CD4-positive, alpha-beta T cell treated with Interleukin-4 for 1 hour (primary cell): ENCODE measurements at regions not wholly inside any gene's neighbourhood (a gene's known extent, or its start where the extent isn't known, plus 50 kb on each side); places are given as distances from the start of the nearest gene placed in this dataset.

ENCODE experiments used
- DNase-seq, 2 donors: peaks; one replicate each; pipeline ENCODE4 v3.0.0-alpha.2; 2020 to 2022

DNA sequence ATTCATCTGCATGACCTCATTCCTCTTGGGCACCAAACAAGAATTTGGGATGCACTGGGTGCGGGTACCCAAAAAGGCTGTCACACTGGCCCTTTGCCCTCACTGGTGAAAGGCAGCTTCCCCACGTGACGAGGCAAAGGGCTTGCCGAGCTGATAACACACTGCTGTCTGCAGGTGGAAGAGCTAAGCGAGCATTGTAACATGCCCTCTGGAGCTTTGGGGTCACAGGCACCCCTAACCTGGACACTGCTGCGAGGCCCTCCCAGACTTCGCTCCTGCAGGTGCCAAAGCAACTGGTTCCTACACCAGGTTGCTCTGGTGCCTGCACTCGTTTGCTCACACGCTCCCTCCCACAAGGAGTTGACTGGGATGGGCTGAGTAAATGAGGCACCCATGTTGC lies 1595.7 kb downstream of the HACE1 start:
- DNase-seq: no peak

DNA sequence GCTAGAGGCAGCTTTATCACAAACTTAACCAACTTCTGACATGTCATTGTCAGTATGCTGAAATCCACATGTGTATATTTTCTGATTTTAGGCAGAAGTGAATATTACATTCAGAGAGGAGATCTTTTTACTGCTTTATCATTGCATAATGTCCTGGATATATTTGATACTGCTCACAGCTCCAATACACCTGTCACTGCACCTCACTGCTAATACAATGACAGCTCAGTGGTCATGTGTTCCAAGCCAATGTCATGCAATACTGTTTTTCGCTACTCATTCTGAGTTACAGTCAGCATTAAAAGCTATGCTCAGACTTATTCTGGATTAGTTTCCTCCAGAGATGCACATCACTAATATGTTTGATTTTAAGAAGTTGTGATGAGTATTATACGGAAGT lies 1604.6 kb downstream of the HACE1 start:
- DNase-seq: no peak

DNA sequence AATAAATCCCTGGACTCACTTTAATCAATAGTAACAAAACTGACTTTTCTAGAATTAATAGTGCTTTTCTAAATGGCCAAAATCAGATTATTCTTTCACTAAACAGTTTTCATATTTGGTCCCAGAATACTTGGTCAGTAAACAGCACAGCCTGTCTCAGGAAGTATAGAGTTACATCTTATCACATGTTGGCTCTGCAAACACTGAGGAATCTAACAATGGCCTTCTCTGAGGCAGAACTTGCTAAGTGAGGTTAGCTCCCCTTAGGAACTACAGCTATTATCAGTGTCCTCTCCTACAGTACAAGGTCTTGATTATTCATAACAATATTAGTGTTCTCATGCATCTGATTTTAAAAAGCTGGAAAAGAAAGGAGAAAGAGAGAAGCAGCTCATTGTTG lies 1622.8 kb downstream of the HACE1 start:
- DNase-seq: no peak

DNA sequence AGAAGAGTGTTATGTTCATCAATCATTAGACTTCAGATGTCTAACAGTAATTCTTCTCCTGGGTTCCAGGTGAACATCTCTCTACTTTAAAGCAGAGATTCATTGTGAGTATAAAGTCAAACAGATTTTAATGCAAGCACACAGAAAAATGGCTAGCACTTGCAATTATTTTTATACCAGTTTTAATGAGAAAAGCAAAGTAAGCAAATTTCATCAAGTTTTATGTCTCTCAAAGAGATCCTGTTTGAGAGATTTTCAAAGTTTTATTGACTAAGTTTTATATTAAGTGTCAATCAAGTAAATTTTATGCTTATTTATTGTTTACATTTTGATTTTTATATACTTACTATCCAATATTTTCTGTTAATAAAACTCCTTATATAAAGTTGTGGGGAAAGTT lies 1628.5 kb downstream of the HACE1 start:
- DNase-seq: no peak

DNA sequence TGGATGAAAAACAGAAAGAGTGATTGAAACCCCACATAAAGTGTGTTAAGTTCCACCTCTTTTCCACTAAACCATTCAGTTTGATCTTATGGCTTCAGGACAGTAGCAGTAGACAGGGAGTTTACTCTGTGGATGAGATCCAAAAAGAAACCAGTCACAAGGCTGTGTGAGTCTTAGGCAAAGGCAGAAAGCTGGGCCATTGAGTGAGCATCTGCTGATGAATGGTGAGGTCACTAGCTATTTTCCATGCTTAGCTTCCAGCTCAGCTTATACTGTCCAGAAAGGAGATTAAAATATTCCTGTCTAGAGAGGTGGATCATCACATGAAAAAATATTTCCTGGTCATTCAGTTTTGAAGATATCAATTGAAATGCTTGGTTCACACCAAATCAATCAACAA lies 1643.9 kb downstream of the HACE1 start:
- DNase-seq: no peak

DNA sequence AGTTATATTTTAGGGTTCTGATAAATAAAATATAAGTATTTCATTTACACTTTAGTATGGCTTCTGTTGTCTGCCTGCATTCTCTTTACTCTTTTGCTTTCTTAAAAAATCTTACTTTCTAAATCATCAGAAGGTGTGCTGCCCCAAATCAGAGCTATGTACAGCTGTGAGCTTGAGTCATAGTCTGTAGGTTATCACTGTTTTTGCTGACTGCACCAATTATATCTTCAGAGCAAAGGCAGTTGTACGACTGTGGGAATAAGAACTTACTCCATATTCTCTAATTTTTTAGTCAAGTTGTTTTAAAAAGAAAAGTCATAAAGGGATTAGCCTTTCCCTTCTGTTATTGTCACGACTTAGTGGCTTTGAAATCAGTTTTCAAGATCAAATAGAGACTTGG lies 1649.0 kb downstream of the HACE1 start:
- DNase-seq: no peak

DNA sequence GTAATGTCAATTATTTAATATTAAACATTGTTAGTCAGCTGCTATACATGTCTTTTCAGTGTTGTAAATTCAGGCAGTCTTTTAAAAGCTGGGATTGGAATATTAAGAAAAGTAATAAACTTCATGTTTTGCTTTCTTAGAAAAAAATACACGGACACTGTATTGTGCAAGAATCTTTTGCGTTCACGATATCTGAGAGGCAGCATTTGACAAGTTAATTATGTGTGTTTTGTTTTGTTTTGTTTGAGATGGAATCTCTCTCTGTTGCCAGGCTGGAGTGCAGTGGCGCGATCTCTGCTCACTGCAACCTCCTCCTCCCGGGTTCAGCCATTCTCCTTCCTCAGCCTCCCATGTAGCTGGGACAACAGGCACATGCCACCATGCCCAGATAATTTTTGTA lies 1661.3 kb downstream of the HACE1 start:
- no peak for DNase-seq

DNA sequence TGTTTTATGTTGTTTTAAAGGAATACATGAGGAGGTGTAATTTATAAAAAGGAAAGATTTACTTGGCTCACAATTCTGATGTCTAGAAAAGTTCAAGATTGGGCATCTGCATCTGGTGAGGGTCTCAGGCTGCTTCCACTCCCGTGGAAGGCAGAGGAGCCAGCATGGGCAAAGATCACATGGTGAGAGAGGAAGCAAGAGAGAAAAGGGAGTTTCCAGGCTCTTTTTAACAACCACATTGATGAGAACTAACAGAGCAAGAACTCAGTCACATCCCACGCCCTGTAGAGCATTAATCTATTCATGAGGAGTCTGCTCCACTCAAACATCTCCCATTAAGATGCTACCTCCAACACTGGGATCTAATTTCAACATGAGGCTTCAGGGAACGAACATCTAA lies 1666.3 kb downstream of the HACE1 start:
- no peak for DNase-seq

GRCh38 chr6:103191391-103192093 lies 1668.2 kb downstream of the HACE1 start:
- no peak for DNase-seq

GRCh38 chr6:103184776-103185175 lies 1674.9 kb downstream of the HACE1 start:
- no peak for DNase-seq

- DNase-seq: no peak
Measured at GRCh38 chr6:103183831-103184411, 1675.8 kb downstream of the HACE1 start.

DNA sequence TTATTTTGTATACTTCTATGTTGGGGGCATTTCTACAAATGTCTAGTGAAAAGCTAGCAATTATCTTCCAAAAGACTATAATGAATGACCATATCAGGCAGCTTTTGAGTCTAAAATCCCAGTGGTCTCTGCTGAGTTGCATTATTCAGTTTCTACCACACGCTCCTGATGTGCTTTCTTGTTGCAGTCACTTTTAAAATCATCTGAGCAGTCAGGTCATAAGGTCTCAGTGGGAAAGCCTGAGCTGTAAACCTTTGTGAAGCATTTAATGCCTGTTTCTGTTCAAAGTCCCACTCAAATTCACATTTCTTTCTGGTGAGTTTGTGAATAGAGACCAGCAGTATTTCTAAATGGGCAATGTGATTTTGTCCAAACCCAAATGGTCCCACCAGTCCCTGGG lies 1681.5 kb downstream of the HACE1 start:
- no peak for DNase-seq

DNA sequence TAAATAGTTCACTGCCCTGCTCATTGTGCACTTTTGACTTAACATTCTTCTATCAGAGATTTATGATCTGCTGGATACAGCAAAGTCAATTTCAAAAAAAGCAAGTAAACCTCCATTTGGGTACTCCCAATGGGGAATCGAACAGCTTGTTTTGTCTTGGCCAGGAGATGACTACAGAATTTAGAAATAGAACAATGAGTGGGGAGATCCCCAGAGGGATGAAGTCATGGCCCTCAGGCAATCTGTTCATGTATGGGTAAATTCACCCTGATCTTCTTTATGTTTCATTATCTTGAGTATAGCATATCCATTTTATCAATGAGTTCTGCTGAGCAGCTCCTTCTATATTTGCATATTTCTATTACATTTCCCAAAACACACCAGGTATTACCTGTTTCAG lies 1681.9 kb downstream of the HACE1 start:
- DNase-seq: no peak

DNA sequence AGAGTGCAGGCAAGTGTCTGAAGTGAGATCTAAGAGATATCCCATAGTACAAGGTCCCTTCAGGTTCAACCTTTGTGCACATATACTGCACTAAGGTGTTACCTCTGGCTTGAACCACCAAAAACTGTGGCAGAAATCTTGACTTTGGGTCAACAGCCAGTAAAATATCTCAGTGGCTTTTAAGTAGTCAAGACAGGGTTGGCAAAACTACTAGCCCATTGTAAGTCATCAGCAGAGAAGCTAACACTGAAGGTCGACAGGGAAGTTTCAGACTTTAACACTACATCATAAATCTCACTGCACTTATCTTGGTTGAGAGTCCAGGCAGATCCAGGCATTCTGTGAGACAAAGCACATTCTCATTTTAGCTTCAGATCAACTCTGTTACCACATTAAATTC lies 1684.7 kb downstream of the HACE1 start:
- DNase-seq: no peak

GRCh38 chr6:103167345-103168071 lies 1692.2 kb downstream of the HACE1 start:
- no peak for DNase-seq

GRCh38 chr6:103154779-103155572 lies 1704.7 kb downstream of the HACE1 start:
- no peak for DNase-seq

- no peak for DNase-seq
Measured at GRCh38 chr6:103153016-103153415, 1706.7 kb downstream of the HACE1 start.

- DNase-seq: no peak
Measured at GRCh38 chr6:103142902-103143301, 1716.8 kb downstream of the HACE1 start.

DNA sequence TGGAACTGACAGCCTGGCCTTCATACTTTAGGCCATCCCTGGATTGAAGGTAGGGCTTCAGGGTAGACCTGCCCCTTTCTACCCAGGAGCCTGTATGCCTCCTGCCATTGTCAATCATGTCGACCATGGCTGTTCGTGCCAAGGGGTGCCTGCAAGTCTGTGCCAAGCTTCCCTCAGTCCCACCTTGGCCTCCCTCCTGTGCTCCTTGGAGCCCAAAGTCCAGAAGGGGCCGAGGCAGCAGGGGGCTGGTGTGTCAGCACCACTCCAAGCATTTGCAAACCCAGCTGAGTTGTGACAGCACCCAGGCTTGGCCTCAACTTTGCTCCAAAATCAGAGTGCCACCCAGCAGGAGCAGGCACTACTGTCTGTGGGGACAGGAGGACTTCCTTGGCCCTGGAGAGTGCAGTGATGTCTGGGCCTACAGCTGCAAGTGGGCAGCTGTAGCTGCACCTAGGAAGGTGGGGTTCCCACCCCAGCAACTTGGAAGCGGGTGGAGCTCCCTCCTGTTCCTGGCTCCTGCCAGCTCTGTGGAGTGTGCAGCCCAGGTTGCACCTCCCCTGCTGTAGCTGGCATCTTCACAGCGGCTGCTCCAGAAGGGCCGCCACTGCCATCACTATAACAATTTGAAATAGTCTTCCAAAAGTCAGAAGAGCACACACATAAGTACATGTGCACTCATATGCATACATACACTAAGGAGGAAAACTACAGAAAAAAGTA lies 1719.3 kb downstream of the HACE1 start:
- DNase-seq: no peak

DNA sequence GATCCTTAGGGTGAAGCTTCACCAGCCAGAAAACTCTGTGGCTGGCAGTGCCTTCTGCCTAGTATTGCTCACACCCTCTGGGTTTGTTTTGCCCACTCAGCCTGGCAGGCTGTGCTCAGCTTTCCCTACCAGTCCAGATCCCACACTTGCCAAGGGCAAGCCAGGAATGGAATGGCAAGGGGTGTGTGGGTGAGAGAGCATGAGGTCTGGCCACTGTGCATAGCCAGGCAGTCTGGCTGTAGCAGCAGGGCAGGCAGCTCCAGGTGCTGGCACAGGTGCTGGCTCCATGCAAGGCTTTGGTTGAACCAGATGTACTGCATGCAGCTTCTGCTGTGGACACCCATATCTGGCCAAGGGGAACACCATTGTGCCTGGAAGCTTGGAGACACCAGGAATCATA lies 1720.3 kb downstream of the HACE1 start:
- DNase-seq: no peak

GRCh38 chr6:103124471-103124870 lies 1731.0 kb downstream of the GRIK2 start:
- DNase-seq: no peak

- DNase-seq: no peak
Measured at GRCh38 chr6:103122766-103123601, 1729.5 kb downstream of the GRIK2 start.
